Stimulated activated CD8-positive, alpha-beta memory T cell treated with anti-CD3 and anti-CD28 coated beads, Interleukin-15, amount 100 ng/mL, for 1 hour (primary cell): ENCODE measurements at regions not wholly inside any gene's neighbourhood (a gene's known extent, or its start where the extent isn't known, plus 50 kb on each side); places are given as distances from the start of the nearest gene placed in this dataset.
"Not testable (repeated sequence)": the region's sequence is repeated elsewhere in the genome, so short reads cannot be mapped to it uniquely, and the experiment has no call there.

Source experiments
- DNase-seq: peaks from one replicate; pipeline ENCODE4 v3.0.0-alpha.2; 2020; ENCODE audit warnings: low read depth

- no peak for DNase-seq
Observed at GRCh38 chr2:219726916-219727315, 99.5 kb downstream of the SLC4A3 start.

GRCh38 chr2:219727771-219728429 is 100.5 kb downstream of the SLC4A3 start:
- no peak for DNase-seq

GRCh38 chr2:219728991-219729487 is 101.6 kb downstream of the SLC4A3 start:
- no peak for DNase-seq

GRCh38 chr2:219731173-219731572 is 103.7 kb downstream of the SLC4A3 start:
- no peak for DNase-seq

GRCh38 chr2:219733106-219733505 is 105.7 kb downstream of the SLC4A3 start:
- DNase-seq, result no peak

DNA sequence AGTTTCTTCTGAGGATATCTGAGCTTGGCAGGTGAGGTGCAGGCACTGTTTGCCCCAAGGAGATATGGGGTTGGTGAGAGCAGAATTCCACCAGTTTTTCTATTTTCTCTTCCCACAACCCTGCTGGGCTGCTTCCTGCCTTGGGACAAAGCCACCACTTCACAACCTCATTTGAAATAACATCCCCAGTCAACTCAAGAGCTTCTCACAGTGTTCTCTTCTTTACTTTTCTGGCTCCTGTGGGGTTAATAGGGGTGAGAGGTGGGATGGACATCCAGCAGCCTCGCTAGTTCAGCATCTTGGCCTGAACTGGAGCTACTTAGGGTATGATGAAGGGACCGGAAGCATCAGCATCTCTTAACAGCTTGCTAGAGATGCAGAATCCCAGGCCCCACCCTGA is 106.3 kb downstream of the SLC4A3 start:
- DNase-seq, result no peak

- DNase-seq, result no peak
Observed at GRCh38 chr2:219736209-219736608, 108.8 kb downstream of the SLC4A3 start.

DNA sequence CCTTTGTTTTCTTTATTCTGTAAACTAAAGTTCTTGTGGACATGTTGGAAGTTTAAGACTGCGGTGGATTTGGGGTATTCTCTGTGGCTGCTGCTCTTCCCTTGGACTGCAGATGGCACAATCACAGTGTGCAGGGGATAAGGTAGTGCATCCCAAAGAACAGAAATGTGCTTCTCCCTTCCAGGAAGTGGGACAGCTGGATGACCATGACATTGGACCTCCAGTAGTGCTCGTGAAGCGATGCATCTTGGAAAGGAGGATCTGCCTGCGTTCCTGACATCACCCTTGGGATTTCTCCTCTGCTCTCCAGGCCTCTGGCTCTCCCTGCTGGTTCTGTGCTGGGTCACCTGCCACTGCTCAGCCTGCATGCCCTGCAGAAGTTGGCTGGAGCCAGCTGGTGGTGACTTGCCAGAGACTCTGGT is 109.9 kb downstream of the SLC4A3 start:
- no peak for DNase-seq

DNA sequence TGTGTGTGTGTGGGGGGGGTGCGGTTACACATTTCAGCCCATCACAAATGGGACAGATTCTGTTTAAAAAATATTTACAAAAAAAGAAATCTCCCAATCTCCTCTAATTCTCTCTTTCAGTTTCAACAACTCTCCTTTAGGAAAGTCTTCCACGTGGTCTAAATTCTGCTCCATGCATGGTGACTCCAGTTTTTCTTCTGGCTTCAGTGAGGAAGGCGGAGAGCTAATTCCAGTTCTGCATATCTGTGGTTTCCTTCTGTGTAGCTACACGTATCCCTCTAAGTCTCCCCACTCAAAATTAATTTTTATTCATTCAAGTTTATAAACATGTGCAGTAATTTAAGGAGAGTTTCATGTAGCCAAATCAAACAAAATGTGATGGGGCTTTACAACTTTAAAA is 111.6 kb downstream of the SLC4A3 start:
- DNase-seq, result no peak

GRCh38 chr2:219739866-219740440 is 112.5 kb downstream of the SLC4A3 start:
- no peak for DNase-seq

DNA sequence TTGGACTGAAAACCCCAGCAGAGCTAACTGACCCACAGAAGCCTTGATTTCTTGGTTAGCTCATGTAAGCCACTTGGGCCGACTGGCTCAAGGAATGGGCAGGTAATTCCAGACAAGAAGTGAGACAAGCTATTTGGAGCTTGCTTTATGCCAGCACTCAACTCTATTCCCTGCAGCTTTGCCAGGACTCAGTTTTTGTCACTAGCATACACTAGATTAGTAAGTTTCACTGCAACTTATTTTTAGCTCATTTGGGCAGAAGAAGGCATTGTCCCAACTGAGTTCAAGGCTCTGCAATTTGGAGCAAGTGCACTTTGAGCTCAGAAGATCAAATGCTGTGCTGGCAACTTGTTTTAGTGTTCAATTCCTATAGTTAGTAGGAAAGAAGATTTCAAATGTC is 116.1 kb downstream of the SLC4A3 start:
- no peak for DNase-seq

- DNase-seq, result no peak
Observed at GRCh38 chr2:219744066-219744465, 116.6 kb downstream of the SLC4A3 start.

DNA sequence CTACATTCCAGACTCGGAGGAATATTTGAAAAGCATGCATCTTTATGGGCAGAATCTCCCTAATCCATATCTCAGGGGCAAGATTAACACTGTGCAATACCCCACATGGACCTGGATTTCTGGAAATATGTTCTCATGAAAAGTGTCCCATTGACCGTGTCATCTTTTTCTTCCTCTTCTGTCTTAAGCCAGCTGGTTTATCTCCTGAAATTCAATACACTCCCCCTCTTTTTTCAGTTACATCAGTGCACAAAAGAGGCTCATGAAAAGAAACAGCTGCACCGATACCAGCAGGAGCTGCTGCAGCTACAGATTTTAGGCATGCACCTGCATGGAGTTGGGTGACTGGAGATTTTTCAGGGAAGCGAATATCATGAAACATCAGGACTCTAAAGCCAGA is 117.2 kb downstream of the SLC4A3 start:
- no peak for DNase-seq

DNA sequence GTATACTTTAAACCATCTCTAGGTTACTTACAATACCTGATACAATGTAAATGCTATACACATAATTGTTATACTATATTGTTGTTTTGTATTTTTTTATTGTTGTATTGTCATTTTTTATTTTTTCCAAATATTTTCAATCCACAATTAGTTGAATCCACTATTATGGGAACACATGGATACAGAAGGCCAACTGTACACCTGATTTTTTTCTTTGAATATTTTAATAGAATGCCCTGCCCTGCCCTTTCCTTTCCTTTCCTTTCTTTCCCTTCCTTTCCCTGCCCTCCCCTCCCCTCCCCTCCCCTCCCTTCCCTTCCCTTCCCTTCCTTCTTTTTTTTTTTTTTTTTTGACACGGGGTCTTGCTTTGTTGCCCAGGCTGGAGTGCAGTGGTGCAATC is 120.2 kb downstream of the SLC4A3 start:
- DNase-seq, result no peak

DNA sequence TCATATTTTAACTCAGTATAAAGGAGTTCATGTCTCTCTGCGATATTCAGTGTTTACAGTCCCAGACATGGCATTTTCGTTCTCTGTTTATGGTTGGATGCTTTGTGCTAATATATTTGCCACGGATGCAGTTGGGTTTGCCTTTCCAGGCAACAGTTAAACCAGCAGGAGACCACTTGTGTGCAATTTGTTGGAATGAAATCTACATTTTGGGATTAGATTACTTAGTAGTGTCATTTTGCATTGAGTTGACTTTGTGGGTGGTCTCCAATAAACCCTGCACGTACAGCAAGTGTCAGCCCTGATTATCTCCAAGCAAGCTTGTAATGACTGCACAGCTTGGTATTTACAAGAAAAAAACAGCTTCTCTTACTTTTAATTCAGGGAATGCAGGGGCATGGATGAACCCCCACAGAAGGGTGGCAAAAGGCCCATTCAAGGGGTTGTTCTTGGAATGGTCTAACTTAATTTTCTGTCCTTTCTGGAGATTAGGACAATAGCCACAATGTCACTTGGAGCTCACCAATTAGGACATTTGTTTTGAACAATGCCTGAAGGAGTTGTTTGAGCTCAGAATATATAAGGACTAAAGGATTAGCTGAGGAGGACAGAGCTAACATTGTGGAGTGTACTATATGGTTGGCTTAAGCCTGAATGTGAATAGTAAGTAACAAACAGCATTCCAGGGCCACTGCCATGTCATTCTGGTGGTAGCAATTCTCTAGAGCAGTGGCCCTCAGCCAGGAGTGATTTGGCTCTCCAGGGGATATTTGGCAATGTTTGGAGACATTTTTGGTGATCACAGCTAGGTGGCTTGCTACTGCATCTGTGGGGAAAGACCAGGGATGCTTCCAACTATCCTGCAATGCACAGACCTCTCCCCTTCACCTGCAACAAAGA is 121.5 kb downstream of the SLC4A3 start:
- no peak for DNase-seq

DNA sequence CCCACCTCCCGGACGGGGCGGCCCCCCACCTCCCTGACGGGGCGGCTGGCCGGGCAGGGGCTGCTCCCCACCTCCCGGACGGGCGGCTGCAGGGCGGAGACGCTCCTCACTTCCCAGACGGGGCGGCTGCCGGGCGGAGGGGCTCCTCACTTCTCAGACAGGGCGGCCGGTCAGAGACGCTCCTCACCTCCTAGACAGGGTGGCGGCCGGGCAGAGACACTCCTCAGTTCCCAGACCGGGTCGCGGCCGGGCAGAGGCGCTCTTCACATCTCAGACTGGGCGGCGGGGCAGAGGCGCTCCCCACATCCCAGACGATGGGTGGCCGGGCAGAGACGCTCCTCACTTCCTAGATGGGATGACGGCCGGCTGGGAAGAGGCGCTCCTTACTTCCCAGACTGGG is 123.7 kb downstream of the SLC4A3 start:
- DNase-seq, result not testable (repeated sequence)

- DNase-seq, result no peak
Observed at GRCh38 chr2:219752726-219753125, 125.3 kb downstream of the SLC4A3 start.

DNA sequence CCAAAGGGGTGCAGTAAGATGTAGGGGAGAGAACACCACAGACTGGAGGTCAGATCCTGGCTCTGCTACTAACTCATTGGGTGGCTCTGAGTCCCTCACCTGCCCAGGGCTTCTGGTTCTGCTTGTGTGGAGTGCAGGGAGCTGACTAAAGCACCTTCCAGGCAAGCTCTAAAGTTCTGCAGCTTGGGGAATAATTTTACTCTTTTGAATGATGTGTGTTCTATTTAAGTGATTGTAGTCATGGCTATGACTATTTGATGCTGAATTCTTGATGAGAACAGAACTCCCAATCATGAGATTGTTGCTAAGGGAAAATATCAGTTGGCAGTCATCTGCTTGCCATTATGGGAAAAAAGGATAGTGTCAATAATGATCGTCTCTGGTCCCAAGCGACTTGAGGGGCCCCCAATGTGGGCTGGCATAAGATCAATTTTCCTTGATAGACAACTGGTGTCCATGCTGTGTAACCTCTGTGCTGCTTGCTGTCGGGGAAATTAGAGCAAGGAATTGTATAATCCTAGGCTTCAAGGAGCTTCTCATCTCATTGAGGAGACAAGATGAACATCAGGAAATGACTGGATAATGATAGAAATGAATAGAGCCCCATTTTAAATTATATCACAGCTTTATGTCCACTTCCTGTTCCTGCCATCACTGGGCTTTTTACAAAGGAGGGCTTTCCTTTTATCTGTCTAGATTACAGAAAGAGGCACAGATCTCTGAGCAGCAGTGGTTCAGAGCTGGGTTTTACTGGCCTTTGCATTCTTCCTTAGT is 131.7 kb downstream of the SLC4A3 start:
- DNase-seq, result no peak

DNA sequence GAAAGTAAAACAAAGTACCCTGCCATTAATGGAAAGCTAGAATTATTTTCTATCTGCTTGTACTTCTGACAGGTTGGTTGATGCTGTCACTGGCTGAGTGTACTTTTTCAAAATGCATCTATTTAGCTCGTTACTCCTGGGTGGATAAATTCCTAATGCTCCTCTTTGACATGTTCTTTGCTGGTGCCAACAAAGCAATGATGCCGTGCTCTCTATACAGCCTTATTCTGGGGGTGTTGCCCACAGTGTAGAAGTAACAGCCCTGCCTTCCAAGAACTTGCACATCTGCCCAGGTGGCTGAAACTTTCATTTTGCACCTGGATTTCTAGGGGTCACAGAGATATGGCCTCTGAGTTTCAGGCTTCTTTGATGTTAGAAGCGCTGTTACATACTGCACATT is 132.4 kb downstream of the SLC4A3 start:
- no peak for DNase-seq

DNA sequence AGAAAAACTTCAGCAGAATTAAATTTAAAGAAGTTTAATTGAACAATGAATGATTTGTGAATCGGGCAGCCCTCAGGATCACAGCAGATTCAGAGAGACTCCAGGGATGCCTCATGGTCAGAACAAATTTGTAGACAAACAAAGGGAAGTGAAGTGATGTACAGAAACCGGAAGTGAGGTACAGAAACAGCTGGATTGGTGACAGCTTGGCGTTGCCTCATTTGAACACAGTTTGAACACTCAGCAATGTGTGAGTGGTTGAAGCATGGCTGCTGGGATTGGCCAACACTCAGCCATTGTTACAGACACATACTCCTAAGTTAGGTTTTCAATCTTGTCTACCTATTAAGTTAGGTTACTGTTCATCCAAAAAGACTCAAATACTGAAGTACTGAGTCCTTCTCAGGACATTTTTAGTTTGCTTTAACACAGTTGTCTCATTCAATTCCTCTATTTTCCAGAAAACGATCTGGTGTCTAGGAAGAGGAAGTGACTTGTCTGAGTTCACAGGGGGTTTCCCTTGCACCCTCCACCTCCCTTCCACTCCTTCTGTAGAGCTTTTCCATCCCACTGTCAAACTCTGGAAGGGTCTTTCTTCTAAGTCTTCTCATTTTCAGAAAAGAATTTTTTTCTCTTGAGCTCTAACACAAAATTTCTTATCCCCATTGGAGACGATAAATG is 137.9 kb downstream of the SLC4A3 start:
- DNase-seq, result no peak

GRCh38 chr2:219766658-219767057 is 139.2 kb downstream of the SLC4A3 start:
- DNase-seq, result no peak
